ENCODE measurements at regions not wholly inside any gene's neighbourhood (a gene's known extent, or its start where the extent isn't known, plus 50 kb on each side); places are given as distances from the start of the nearest gene placed in this dataset.

DNA sequence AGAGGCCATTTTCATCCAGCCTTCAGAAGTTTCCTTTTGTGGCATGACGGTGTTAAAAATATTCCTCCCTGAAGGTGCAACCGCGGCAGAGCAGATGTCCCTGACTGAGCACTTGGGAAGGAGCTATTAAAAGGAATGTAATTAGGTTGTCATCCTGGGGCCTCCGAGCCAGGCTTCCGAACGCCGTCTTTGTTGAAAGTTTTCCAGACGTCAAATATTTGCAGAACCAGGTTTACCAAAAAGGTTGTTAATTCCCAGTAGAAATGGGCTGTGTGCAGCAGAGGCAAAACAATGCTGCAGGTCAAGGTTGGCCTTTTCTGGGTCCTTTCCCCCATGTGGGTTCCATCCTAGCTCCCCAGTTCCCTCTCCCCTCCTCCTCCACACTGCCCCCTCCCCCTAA is 88.8 kb upstream of the CALM2 start:
- DNase-seq (ENCODE audit: low read depth), result no peak

- DNase-seq (ENCODE audit: low read depth), result no peak
Observed at GRCh38 chr2:47264686-47265085, 88.4 kb upstream of the CALM2 start.

- no peak for DNase-seq (ENCODE audit: low read depth)
Observed at GRCh38 chr2:47264143-47264542, 87.8 kb upstream of the CALM2 start.

DNA sequence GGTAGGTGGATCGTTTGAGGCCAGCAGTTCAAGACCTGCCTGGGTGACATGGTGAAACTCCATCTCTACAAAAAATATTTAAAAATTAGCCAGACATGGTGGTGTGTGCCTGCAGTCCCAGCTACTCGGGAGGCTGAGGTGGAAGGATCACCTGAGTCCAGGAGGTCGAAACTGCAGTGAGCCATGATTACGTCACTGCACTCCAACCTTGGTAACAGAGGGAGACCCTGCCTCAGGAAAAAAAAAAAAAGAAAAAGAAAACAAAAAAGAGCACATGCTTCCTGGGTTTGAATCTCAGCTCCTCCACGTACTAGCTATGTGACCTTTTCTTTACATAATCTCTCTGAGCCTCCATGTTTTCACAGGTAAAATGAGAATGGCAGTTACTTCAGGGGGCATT is 86.3 kb upstream of the CALM2 start:
- no peak for DNase-seq (ENCODE audit: low read depth)

- no peak for DNase-seq (ENCODE audit: low read depth)
Observed at GRCh38 chr2:47260971-47261370, 84.7 kb upstream of the CALM2 start.

DNA sequence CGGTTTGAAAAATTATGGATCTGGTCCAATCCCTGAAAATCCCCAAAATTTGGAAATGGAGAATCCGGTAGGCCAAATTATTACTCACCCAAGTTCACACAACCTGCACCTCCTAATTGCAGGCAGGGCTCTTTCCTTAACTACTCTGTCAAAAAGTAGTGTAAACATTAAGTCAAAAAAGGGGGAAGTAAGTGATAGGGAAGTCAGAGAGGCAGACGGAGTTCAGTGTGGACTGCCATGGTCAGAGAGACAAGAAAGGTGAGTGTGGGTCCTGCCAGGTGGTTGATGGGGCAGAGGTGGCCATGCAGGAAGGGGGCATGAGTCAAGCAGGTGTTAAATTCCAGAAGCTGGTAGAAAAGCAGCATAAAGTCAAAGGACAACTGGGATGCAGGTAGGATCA is 83.5 kb upstream of the CALM2 start:
- no peak for DNase-seq (ENCODE audit: low read depth)

DNA sequence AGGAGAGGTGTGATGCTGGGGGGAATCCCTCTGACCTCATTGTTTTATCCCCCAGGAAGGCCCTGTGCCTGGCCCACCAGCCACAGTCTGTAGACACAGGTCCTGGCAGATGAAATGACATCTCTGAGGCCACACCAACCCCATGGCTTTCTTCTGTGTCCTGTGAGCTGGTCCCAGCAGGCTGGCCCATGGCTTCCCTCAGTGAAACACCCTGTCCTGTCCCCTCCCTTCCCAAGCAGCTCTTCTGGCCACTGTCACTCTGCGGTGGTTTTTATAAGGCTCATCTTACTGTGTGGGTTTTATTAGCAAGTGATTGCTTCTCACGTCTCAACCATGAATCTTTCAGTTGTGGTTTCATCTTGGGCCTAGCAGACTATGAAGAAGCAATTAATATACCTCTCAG is 81.6 kb upstream of the CALM2 start:
- DNase-seq (ENCODE audit: low read depth), result no peak

- no peak for DNase-seq (ENCODE audit: low read depth)
Observed at GRCh38 chr2:47256416-47257087, 80.2 kb upstream of the CALM2 start.

DNA sequence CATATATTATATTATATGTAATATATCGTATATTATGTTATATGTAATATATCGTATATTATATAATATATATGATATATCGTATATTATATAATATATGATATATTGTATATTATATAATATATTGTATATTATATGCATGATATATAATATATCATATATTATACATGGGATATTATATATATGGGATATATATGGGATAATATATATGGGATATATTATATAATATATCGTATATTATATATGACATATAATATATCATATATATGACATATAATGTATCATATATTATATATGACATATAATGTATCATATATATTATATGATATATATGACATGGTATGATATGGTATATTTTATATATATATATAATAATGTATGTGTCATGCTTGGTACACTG is 79.5 kb upstream of the CALM2 start:
- DNase-seq (ENCODE audit: low read depth), result no peak

DNA sequence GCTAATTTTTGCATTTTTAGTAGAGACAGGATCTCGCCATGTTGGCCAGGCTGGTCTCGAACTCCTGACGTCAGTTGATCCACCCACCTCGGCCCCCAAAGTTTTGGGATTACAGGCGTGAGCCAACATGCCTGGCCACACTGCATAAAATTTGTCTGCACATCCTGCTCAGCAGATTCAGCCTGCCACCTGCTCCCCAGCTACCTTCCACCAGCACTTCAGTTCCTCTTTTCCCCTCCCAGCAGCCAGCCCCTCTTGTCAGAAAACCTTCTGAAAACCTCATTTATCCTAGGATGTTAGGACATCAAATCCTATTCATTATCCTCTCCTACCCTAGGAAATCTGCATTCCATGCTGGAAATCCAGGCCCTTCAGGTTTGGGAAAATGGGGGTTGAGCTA is 78.2 kb upstream of the CALM2 start:
- no peak for DNase-seq (ENCODE audit: low read depth)

DNA sequence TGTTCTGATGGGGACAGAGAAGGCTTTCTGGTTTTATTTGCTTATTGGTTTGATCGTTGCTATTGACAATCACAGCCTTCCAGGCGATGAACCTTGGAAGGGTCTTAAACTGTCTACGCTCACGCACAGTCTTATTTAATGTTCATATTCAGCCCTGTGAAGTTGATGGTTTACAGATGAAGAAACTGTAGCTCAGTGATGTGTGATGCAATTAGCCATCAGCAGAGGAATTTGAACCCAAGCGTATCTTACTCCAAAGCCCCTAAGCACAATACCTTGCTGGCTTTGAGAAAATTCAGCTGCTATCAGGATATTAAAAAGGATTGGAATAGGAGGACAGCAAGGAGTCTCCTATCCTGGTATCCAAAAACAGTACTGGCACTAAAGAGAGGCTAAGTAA is 77.1 kb upstream of the CALM2 start:
- no peak for DNase-seq (ENCODE audit: low read depth)

GRCh38 chr2:47251404-47251675 is 75.0 kb upstream of the CALM2 start:
- no peak for DNase-seq (ENCODE audit: low read depth)

DNA sequence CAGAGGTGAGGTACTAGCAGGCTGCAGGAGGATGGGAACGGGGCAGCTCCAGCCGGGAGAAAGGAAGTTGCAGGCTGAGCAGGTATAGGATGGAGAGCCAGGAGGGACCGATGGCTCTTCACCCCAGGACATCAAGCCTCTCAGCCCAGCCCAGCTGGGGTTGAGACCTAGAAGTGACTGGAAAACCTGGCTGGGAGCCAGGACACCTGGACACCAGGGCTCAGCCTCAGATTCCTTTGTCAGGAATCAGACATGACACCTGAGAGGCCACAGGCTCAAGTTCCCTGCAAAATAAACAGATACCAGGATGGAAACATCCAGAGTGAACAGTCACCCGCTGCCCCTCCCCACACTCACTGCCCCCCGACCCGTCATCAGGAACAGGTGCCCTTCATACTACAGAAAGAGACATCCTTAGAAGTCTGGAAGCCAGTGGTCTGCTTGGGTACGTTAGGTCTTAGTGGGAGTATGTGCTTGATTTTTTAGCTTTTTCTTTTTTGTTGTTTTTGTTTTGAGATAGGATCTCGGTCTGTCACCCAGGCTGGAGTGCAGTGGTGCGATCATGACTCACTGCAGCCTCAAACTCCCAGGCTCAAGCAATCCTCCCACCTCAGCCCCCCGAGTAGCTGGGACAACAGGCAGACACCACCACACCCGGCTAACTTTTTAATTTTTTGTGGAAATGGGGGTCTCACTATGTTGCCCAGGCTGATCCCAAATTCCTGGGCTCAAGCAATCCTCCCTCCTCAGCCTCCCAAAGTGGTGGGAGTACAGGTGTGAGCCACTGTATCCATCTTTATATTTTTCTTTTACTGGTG is 74.5 kb upstream of the CALM2 start:
- DNase-seq (ENCODE audit: low read depth), result no peak

DNA sequence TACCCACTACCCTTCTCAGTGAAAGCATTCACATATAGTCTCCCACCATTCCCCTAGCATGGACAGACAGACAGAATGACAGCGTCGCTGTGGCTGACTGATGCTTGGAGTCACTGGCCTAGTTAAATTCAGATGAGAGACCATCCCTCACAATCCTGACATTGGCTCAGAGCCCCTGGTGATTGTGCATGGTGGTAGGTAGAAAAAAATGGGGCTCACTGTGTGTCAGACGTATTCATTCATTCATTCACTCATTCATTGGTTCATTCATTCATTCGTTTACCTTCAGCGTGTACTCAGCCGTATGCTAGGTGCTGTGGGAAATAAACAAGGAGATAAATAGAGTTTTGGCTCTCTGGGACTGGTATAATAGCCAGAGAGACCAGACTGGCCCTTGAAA is 73.6 kb upstream of the CALM2 start:
- no peak for DNase-seq (ENCODE audit: low read depth)

GRCh38 chr2:47249157-47249900 is 73.0 kb upstream of the CALM2 start:
- no peak for DNase-seq (ENCODE audit: low read depth)

- no peak for DNase-seq (ENCODE audit: low read depth)
Observed at GRCh38 chr2:47243596-47244323, 67.4 kb upstream of the CALM2 start.

GRCh38 chr2:47241715-47242114 is 65.4 kb upstream of the CALM2 start:
- DNase-seq (ENCODE audit: low read depth), result no peak

DNA sequence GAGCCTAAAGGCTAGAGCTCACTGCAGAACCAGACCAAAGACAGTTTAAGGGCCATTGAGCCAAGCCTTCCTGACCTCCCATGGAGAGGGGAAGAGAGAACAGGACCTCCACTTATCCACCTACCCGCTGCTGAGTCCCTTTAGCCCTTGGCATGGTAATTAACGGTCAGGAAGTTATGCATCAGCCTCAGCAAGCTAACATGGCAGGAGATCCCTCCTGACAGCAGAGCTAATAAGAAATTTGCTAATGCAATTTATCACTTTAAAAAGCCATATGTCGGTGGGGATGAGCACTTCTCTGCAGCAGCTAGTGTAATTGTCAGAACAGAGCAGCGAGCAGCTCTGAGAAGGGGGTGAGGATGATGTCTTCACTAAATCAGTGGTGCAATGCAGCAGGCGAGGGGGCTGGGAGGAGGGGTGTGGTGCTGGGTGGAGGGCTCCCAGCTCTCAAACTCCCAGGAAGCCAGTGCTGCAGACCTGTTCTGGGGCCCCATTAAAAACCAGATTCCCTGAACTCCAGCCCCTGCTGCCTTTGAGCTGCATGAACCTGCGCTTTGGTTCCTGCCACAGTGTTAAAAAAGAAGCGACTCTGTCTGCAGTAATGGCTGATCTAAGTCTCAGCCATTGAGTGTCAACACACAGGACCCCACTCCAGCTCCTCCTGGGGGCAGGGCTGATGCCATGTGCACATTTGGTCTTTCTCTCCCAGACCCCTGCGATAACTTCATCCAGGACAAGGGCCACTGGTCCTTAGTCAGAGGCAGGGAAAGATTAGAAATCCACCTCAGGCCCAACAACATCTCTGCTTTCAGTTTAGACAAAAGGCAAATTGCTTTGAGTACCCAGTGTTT is 63.0 kb upstream of the CALM2 start:
- no peak for DNase-seq (ENCODE audit: low read depth)

DNA sequence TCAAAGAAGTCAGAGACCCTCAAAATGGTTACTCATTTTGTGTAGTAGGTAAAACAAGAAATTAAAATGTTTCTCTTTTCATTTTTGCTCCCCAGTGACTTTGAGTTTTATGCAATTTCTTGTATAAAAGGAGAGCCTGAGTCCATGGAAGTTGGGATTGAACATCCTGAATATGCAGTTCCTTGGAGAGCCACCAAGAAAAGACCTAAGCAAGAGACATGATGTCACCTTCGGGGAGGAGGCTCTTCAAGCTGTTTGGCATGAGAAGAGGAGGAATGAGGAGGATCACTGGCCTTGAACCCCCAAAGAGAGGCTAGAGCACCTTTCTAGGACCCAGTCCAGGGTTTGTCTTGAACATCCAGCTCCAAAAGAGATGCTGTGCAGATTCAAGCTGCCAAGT is 62.3 kb upstream of the CALM2 start:
- DNase-seq (ENCODE audit: low read depth), result no peak

DNA sequence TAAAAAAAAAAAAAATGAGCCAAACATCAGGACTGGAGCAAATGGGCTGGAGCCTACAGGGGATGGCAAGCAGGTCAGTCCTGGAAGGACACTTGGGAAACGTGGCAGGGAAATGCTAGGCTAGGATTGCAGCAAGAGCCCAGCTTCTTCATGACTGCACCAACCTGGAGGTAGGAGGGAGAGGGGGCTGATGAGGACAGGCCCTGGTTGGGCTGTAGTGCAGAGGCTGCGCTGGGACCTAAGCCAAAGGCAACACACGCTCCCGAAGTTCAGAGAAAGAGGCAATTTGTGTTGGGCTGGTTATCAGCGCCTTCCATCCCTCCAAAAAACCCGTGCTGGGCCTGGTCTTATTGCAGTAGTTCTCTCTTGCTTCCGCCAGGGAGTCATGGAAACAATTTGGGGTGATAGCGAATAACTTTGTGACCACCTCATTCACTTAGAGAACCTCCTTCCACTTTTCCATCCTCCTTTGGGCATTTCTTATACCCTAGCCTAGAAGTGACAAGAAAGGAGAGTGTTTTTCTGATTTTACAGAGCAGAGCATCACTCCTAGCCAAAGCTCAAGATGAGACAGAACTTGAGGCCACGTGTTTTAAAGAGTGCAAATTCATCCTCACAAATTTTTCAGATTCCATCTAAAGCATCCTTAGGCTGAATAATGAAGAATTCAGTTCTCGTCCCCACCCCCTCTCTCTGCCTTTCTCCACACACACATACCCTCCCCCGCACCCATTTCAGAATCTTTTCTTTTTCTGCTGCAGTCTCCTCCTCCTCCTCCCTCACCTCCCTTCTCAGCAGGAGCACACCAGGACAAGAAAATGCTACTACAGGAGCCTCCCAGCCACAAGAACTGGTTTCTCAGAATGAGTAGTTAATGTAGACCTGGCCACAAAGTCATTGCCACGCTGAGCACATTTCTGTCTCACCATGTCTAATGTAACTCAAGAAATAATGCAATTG is 61.3 kb upstream of the CALM2 start:
- no peak for DNase-seq (ENCODE audit: low read depth)

Measured in activated gamma-delta T cell treated with anti-CD3 and anti-CD28 coated beads, Interleukin-2, amount 50 U/mL, for 16 hours (primary cell).